ENCODE measurements at regions not wholly inside any gene's neighbourhood (a gene's known extent, or its start where the extent isn't known, plus 50 kb on each side); places are given as distances from the start of the nearest gene placed in this dataset.

DNA sequence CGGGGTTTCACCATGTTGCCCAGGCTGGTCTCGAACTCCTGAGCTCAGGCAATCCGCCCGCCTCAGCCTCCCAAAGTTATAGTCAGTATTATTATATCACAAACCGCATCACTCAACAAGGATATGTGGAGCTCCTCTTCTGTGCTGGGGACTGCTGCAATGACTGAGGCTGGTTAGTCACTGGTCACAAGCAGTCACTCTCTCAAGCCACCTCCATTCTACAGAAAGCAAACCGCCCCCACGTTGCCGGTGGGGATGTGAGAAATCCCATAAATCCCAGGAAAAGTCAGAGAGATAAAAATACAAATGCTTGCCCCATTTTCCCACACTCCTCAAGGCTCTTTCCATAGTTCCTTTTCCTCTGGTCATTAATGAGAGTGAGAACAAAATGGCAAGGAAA is 155.7 kb downstream of the ADSS2 start:
- 82% methylated on average over 8 of the region's 8 CpGs for WGBS
- no peaks in the 10 kb centered on the region for H3K9me3 ChIP-seq (ENCODE audit: control insufficient read depth in 4 of 4, low read length in 3 of 4)
- no peaks in the 10 kb centered on the region for H3K27me3 ChIP-seq (ENCODE audit: control insufficient read depth in 4 of 4, insufficient read depth in 4 of 4, low read length in 3 of 4)
- peaks cover 0 to 7% (median 2%) of the 10 kb centered on the region in 4 donors for H3K4me1 ChIP-seq (ENCODE audit: control insufficient read depth in 4 of 4, insufficient read depth in 4 of 4, low read length in 3 of 4)
- no peak overlapping the region for H3K4me3 ChIP-seq (ENCODE audit: low read depth in 1 of 3, low read length in 3 of 3)
- no peak overlapping the region for H3K9ac ChIP-seq (ENCODE audit: low read depth in 1 of 2, low read length in 2 of 2)
- TF ChIP-seq YY1 (IDR thresholded peaks at IDR 0.05) (no peak), GABPA (IDR thresholded peaks at IDR 0.05 in 1 of 2, conservative IDR thresholded peaks at IDR 0.05 in 1 of 2) (no peak), TAF1 (conservative IDR thresholded peaks at IDR 0.05) (no peak), HNF4G (IDR thresholded peaks at IDR 0.05) (no peak), NR2F2 (IDR thresholded peaks at IDR 0.05) (no peak), RXRA (IDR thresholded peaks at IDR 0.05) (no peak), EGR1 (IDR thresholded peaks at IDR 0.05; ENCODE audit: low read depth in 2 of 2) (no peak), JUND (IDR thresholded peaks at IDR 0.05) (no peak), SP1 (IDR thresholded peaks at IDR 0.05) (no peak), HNF4A (conservative IDR thresholded peaks at IDR 0.05) (no peak), FOXA2 (IDR thresholded peaks at IDR 0.05) (no peak), ZBTB33 (IDR thresholded peaks at IDR 0.05) (no peak)
- TF ChIP-seq, protein P1, sequence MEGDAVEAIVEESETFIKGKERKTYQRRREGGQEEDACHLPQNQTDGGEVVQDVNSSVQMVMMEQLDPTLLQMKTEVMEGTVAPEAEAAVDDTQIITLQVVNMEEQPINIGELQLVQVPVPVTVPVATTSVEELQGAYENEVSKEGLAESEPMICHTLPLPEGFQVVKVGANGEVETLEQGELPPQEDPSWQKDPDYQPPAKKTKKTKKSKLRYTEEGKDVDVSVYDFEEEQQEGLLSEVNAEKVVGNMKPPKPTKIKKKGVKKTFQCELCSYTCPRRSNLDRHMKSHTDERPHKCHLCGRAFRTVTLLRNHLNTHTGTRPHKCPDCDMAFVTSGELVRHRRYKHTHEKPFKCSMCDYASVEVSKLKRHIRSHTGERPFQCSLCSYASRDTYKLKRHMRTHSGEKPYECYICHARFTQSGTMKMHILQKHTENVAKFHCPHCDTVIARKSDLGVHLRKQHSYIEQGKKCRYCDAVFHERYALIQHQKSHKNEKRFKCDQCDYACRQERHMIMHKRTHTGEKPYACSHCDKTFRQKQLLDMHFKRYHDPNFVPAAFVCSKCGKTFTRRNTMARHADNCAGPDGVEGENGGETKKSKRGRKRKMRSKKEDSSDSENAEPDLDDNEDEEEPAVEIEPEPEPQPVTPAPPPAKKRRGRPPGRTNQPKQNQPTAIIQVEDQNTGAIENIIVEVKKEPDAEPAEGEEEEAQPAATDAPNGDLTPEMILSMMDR (IDR thresholded peaks at IDR 0.05; ENCODE audit: low read depth, low read length, missing input control): no peak
- TF ChIP-seq, protein P2, sequence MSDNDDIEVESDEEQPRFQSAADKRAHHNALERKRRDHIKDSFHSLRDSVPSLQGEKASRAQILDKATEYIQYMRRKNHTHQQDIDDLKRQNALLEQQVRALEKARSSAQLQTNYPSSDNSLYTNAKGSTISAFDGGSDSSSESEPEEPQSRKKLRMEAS (IDR thresholded peaks at IDR 0.05): no peak
- TF ChIP-seq, protein P3, sequence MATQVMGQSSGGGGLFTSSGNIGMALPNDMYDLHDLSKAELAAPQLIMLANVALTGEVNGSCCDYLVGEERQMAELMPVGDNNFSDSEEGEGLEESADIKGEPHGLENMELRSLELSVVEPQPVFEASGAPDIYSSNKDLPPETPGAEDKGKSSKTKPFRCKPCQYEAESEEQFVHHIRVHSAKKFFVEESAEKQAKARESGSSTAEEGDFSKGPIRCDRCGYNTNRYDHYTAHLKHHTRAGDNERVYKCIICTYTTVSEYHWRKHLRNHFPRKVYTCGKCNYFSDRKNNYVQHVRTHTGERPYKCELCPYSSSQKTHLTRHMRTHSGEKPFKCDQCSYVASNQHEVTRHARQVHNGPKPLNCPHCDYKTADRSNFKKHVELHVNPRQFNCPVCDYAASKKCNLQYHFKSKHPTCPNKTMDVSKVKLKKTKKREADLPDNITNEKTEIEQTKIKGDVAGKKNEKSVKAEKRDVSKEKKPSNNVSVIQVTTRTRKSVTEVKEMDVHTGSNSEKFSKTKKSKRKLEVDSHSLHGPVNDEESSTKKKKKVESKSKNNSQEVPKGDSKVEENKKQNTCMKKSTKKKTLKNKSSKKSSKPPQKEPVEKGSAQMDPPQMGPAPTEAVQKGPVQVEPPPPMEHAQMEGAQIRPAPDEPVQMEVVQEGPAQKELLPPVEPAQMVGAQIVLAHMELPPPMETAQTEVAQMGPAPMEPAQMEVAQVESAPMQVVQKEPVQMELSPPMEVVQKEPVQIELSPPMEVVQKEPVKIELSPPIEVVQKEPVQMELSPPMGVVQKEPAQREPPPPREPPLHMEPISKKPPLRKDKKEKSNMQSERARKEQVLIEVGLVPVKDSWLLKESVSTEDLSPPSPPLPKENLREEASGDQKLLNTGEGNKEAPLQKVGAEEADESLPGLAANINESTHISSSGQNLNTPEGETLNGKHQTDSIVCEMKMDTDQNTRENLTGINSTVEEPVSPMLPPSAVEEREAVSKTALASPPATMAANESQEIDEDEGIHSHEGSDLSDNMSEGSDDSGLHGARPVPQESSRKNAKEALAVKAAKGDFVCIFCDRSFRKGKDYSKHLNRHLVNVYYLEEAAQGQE (IDR thresholded peaks at IDR 0.05): no peak
- no peaks in the 10 kb centered on the region for H3K36me3 ChIP-seq (ENCODE audit: control insufficient read depth in 4 of 4, insufficient read depth in 3 of 4, low read depth in 1 of 4, low read length in 3 of 4)
- no peak overlapping the region for H3K27ac ChIP-seq (ENCODE audit: low read depth in 1 of 2, low read length in 2 of 2)
- DNase-seq (ENCODE audit: low spot score): no peak

DNA sequence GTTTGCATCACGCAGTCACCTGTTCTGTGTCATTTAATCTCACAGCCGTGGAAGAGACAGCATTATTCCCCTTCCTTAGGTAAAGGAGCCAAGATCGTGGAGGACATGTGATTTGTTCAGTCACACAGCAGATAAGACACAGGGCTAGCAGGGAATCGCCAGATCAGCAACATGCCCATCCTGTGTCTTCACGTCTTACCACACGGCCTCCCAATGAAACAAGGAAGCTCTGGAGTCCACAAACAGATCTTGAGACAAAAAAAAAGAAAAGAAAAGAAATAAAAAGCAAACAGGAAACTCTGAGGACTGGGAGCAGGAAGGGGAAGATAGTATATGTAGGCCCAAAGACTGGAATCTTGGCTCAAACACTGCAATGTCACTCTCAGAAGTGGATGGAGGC is 155.3 kb downstream of the ADSS2 start:
- Histone ChIP-seq H3K4me3 (ENCODE audit: low read depth in 1 of 3, low read length in 3 of 3) (no peak overlapping the region), H3K27ac (ENCODE audit: low read depth in 1 of 2, low read length in 2 of 2) (no peak overlapping the region), H3K27me3 (ENCODE audit: control insufficient read depth in 4 of 4, insufficient read depth in 4 of 4, low read length in 3 of 4) (no peaks in the 10 kb centered on the region), H3K4me1 (ENCODE audit: control insufficient read depth in 4 of 4, insufficient read depth in 4 of 4, low read length in 3 of 4) (peaks cover 0 to 7% (median 2%) of the 10 kb centered on the region in 4 donors), H3K36me3 (ENCODE audit: control insufficient read depth in 4 of 4, insufficient read depth in 3 of 4, low read depth in 1 of 4, low read length in 3 of 4) (no peaks in the 10 kb centered on the region), H3K9me3 (ENCODE audit: control insufficient read depth in 4 of 4, low read length in 3 of 4) (no peaks in the 10 kb centered on the region), H3K9ac (ENCODE audit: low read depth in 1 of 2, low read length in 2 of 2) (no peak overlapping the region)
- TF ChIP-seq EGR1 (IDR thresholded peaks at IDR 0.05; ENCODE audit: low read depth in 2 of 2) (no peak), FOXA2 (IDR thresholded peaks at IDR 0.05) (no peak), JUND (IDR thresholded peaks at IDR 0.05) (no peak), SP1 (IDR thresholded peaks at IDR 0.05) (no peak), YY1 (IDR thresholded peaks at IDR 0.05) (no peak)
- no peak for DNase-seq (ENCODE audit: low spot score)
- WGBS: 69% methylated on average over 6 of the region's 6 CpGs

All from liver (tissue), 8 donors.